WTC11 (cell line): ENCODE measurements at regions not wholly inside any gene's neighbourhood (a gene's known extent, or its start where the extent isn't known, plus 50 kb on each side); places are given as distances from the start of the nearest gene placed in this dataset.

Experiments
- ESRRA ChIP-seq: sonication (generic); formaldehyde crosslinking; IDR thresholded peaks from 2 replicates; pipeline ENCODE4 v1.8.1; 2022; ENCODE audit warnings: mild to moderate bottlenecking, missing genetic modification reagents, borderline replicate concordance
- GABPB1 ChIP-seq: sonication (generic); formaldehyde crosslinking; IDR thresholded peaks from 2 replicates; pipeline ENCODE4 v1.8.1; 2023; ENCODE audit warnings: mild to moderate bottlenecking, missing genetic modification reagents
- TF ChIP-seq, protein P1 (sequence below): sonication (generic); formaldehyde crosslinking; IDR thresholded peaks from 2 replicates; pipeline ENCODE4 v1.8.1; 2022; ENCODE audit warnings: low read depth, missing genetic modification reagents, borderline replicate concordance
- TF ChIP-seq, protein P2 (sequence below): fragments of 200-600 bp; IDR thresholded peaks from 2 replicates; pipeline ENCODE4 v1.8.0; 2022; ENCODE audit warnings: antibody characterized with exemption
- TF ChIP-seq, protein P3 (sequence below): sonication (generic); formaldehyde crosslinking; IDR thresholded peaks from 2 replicates; pipeline ENCODE4 v1.8.0; 2022; ENCODE audit warnings: missing genetic modification reagents

DNA sequence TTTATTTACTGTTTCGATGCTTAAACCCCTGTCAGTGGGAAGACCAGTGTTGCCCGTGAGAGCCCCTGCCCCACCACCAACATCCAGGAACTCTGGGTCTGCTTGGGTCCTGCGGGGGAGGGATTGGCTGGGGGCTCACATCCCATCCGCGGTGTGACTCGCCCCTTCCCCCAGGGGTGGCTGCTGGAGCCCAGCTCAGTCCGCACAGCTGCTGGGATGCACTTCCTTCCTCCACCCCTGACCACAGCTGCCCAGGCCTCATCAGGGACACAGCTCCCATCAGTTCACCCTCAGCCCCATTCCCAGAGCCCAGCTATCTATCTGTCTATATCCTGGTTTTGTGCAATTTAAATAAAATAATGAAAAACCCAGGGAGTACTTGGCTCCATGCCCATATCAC, 54.5 kb downstream of the JAKMIP3 start:
- TF ChIP-seq GABPB1 (CRISPR knock-in tag), result no peak
- TF ChIP-seq, protein P1, sequence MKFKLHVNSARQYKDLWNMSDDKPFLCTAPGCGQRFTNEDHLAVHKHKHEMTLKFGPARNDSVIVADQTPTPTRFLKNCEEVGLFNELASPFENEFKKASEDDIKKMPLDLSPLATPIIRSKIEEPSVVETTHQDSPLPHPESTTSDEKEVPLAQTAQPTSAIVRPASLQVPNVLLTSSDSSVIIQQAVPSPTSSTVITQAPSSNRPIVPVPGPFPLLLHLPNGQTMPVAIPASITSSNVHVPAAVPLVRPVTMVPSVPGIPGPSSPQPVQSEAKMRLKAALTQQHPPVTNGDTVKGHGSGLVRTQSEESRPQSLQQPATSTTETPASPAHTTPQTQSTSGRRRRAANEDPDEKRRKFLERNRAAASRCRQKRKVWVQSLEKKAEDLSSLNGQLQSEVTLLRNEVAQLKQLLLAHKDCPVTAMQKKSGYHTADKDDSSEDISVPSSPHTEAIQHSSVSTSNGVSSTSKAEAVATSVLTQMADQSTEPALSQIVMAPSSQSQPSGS (CRISPR knock-in tag), result no peak
- TF ChIP-seq, protein P2, sequence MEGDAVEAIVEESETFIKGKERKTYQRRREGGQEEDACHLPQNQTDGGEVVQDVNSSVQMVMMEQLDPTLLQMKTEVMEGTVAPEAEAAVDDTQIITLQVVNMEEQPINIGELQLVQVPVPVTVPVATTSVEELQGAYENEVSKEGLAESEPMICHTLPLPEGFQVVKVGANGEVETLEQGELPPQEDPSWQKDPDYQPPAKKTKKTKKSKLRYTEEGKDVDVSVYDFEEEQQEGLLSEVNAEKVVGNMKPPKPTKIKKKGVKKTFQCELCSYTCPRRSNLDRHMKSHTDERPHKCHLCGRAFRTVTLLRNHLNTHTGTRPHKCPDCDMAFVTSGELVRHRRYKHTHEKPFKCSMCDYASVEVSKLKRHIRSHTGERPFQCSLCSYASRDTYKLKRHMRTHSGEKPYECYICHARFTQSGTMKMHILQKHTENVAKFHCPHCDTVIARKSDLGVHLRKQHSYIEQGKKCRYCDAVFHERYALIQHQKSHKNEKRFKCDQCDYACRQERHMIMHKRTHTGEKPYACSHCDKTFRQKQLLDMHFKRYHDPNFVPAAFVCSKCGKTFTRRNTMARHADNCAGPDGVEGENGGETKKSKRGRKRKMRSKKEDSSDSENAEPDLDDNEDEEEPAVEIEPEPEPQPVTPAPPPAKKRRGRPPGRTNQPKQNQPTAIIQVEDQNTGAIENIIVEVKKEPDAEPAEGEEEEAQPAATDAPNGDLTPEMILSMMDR, result no peak
- TF ChIP-seq, protein P3, sequence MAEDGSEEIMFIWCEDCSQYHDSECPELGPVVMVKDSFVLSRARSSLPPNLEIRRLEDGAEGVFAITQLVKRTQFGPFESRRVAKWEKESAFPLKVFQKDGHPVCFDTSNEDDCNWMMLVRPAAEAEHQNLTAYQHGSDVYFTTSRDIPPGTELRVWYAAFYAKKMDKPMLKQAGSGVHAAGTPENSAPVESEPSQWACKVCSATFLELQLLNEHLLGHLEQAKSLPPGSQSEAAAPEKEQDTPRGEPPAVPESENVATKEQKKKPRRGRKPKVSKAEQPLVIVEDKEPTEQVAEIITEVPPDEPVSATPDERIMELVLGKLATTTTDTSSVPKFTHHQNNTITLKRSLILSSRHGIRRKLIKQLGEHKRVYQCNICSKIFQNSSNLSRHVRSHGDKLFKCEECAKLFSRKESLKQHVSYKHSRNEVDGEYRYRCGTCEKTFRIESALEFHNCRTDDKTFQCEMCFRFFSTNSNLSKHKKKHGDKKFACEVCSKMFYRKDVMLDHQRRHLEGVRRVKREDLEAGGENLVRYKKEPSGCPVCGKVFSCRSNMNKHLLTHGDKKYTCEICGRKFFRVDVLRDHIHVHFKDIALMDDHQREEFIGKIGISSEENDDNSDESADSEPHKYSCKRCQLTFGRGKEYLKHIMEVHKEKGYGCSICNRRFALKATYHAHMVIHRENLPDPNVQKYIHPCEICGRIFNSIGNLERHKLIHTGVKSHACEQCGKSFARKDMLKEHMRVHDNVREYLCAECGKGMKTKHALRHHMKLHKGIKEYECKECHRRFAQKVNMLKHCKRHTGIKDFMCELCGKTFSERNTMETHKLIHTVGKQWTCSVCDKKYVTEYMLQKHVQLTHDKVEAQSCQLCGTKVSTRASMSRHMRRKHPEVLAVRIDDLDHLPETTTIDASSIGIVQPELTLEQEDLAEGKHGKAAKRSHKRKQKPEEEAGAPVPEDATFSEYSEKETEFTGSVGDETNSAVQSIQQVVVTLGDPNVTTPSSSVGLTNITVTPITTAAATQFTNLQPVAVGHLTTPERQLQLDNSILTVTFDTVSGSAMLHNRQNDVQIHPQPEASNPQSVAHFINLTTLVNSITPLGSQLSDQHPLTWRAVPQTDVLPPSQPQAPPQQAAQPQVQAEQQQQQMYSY, result no peak
- no peak for TF ChIP-seq ESRRA (CRISPR knock-in tag)
